GM21737 (cell line): ENCODE measurements at regions not wholly inside any gene's neighbourhood (a gene's known extent, or its start where the extent isn't known, plus 50 kb on each side); places are given as distances from the start of the nearest gene placed in this dataset.
"Not testable (repeated sequence)": the region's sequence is repeated elsewhere in the genome, so short reads cannot be mapped to it uniquely, and the experiment has no call there.

Experiments used
- ATAC-seq: cut with Tn5 transposase; IDR thresholded peaks from one replicate; pipeline ENCODE4 v1.9.1; 2021; ENCODE audit warnings: mild to moderate bottlenecking, moderate library complexity; ENCODE audit not compliant: unreplicated experiment

- no peak for ATAC-seq
Measured at GRCh38 chr1:194495434-194495833, 1309.0 kb upstream of the B3GALT2 start.

- no peak for ATAC-seq
Measured at GRCh38 chr1:194487172-194487571, 1300.8 kb upstream of the B3GALT2 start.

- ATAC-seq: no peak
Measured at GRCh38 chr1:194485432-194485831, 1299.0 kb upstream of the B3GALT2 start.

- ATAC-seq: no peak
Measured at GRCh38 chr1:194478731-194479130, 1292.3 kb upstream of the B3GALT2 start.

GRCh38 chr1:194477908-194478307 lies 1291.5 kb upstream of the B3GALT2 start:
- peak; percentile 91 for ATAC-seq

- no peak for ATAC-seq
Measured at GRCh38 chr1:194476872-194477271, 1290.5 kb upstream of the B3GALT2 start.

- ATAC-seq: no peak
Measured at GRCh38 chr1:194476351-194476750, 1289.9 kb upstream of the B3GALT2 start.

- no peak for ATAC-seq
Measured at GRCh38 chr1:194474701-194475100, 1288.3 kb upstream of the B3GALT2 start.

- ATAC-seq: no peak
Measured at GRCh38 chr1:194473766-194474165, 1287.4 kb upstream of the B3GALT2 start.

- ATAC-seq: no peak
Measured at GRCh38 chr1:194469282-194469681, 1282.9 kb upstream of the B3GALT2 start.

GRCh38 chr1:194466706-194467105 lies 1280.3 kb upstream of the B3GALT2 start:
- no peak for ATAC-seq

GRCh38 chr1:194447636-194448035 lies 1261.2 kb upstream of the B3GALT2 start:
- ATAC-seq: no peak

GRCh38 chr1:194445244-194445643 lies 1258.8 kb upstream of the B3GALT2 start:
- ATAC-seq: no peak

GRCh38 chr1:194442901-194443575 lies 1256.6 kb upstream of the B3GALT2 start:
- no peak for ATAC-seq

- no peak for ATAC-seq
Measured at GRCh38 chr1:194437135-194437534, 1250.7 kb upstream of the B3GALT2 start.

- no peak for ATAC-seq
Measured at GRCh38 chr1:194431121-194431520, 1244.7 kb upstream of the B3GALT2 start.

GRCh38 chr1:194420706-194421105 lies 1234.3 kb upstream of the B3GALT2 start:
- ATAC-seq: no peak

GRCh38 chr1:194419721-194420120 lies 1233.3 kb upstream of the B3GALT2 start:
- no peak for ATAC-seq

- no peak for ATAC-seq
Measured at GRCh38 chr1:194410756-194411155, 1224.3 kb upstream of the B3GALT2 start.

- ATAC-seq: not testable (repeated sequence)
Measured at GRCh38 chr1:194407238-194407637, 1220.8 kb upstream of the B3GALT2 start.

GRCh38 chr1:194394676-194395075 lies 1208.3 kb upstream of the B3GALT2 start:
- no peak for ATAC-seq

GRCh38 chr1:194387531-194387930 lies 1201.1 kb upstream of the B3GALT2 start:
- ATAC-seq: no peak

GRCh38 chr1:194378517-194378916 lies 1192.1 kb upstream of the B3GALT2 start:
- no peak for ATAC-seq
